GM12873 (cell line): ENCODE measurements at regions not wholly inside any gene's neighbourhood (a gene's known extent, or its start where the extent isn't known, plus 50 kb on each side); places are given as distances from the start of the nearest gene placed in this dataset.

Experiments used
- CTCF ChIP-seq: IDR thresholded peaks from 2 replicates; pipeline ENCODE4 v1.5.1; 2012; ENCODE audit warnings: low read depth, mild to moderate bottlenecking, moderate library complexity, low read length, control low read depth; ENCODE audit not compliant: insufficient read depth; ENCODE audit errors: missing control alignments

GRCh38 chr11:122491509-122491908 lies 164.0 kb upstream of the UBASH3B start:
- no peak for TF ChIP-seq CTCF

- TF ChIP-seq CTCF, result no peak
Measured at GRCh38 chr11:122488892-122489706, 166.4 kb upstream of the UBASH3B start.

GRCh38 chr11:122487669-122488068 lies 167.9 kb upstream of the UBASH3B start:
- TF ChIP-seq CTCF, result no peak

- no peak for TF ChIP-seq CTCF
Measured at GRCh38 chr11:122486793-122487495, 168.6 kb upstream of the UBASH3B start.

GRCh38 chr11:122478986-122479385 lies 176.5 kb upstream of the UBASH3B start:
- no peak for TF ChIP-seq CTCF

- no peak for TF ChIP-seq CTCF
Measured at GRCh38 chr11:122468965-122469364, 186.6 kb upstream of the UBASH3B start.

- no peak for TF ChIP-seq CTCF
Measured at GRCh38 chr11:122463530-122463929, 192.0 kb upstream of the UBASH3B start.
